ENCODE measurements at regions not wholly inside any gene's neighbourhood (a gene's known extent, or its start where the extent isn't known, plus 50 kb on each side); places are given as distances from the start of the nearest gene placed in this dataset.

GRCh38 chr4:46196086-46196485 is 72.2 kb upstream of the GABRG1 start:
- H3K36me3 ChIP-seq (ENCODE audit: control insufficient read depth, insufficient read depth, low read length): no peaks in the 10 kb centered on the region
- H3K9ac ChIP-seq (ENCODE audit: low read length): no peak overlapping the region
- H3K18ac ChIP-seq (ENCODE audit: low read length): no peak overlapping the region
- H3K79me2 ChIP-seq (ENCODE audit: control insufficient read depth, insufficient read depth, low read length): no peaks in the 10 kb centered on the region
- peak; percentile 35 for DNase-seq
- no peak overlapping the region for H3K4me2 ChIP-seq (ENCODE audit: low read length)
- H3K56ac ChIP-seq (ENCODE audit: low read length): no peak overlapping the region
- H4K8ac ChIP-seq (ENCODE audit: low read depth, low read length): no peak overlapping the region
- H2BK5ac ChIP-seq (ENCODE audit: low read length): no peak overlapping the region
- WGBS (ENCODE audit: extremely low coverage, insufficient coverage, low lambda C conversion rate): no CpG with 5 or more reads among the region's 1 CpG
- no peak overlapping the region for H3K4me3 ChIP-seq (ENCODE audit: low read length)
- no peak overlapping the region for H3K4ac ChIP-seq (ENCODE audit: low read depth, low read length)
- H2AK5ac ChIP-seq (ENCODE audit: low read length): no peak overlapping the region
- no peak overlapping the region for H3K23ac ChIP-seq (ENCODE audit: low read length)
- no peak overlapping the region for H4K5ac ChIP-seq (ENCODE audit: low read length)
- H3K27ac ChIP-seq (ENCODE audit: low read depth, low read length): no peak overlapping the region
- no peak overlapping the region for H2BK15ac ChIP-seq (replicated peaks; ENCODE audit: low read depth)
- H3K79me1 ChIP-seq (ENCODE audit: low read length): no peaks in the 10 kb centered on the region
- no peak overlapping the region for H2BK120ac ChIP-seq (ENCODE audit: low read depth, low read length)
- H3K27me3 ChIP-seq (ENCODE audit: insufficient read depth, low read length, poor library complexity): no peaks in the 10 kb centered on the region
- no peaks in the 10 kb centered on the region for H3K4me1 ChIP-seq (ENCODE audit: control insufficient read depth, low read depth, low read length)

- Histone ChIP-seq H2AK5ac (ENCODE audit: low read length) (no peak overlapping the region), H4K8ac (ENCODE audit: low read depth, low read length) (no peak overlapping the region), H4K5ac (ENCODE audit: low read length) (no peak overlapping the region), H3K27ac (ENCODE audit: low read depth, low read length) (no peak overlapping the region), H3K79me2 (ENCODE audit: control insufficient read depth, insufficient read depth, low read length) (no peaks in the 10 kb centered on the region), H2BK5ac (ENCODE audit: low read length) (no peak overlapping the region), H3K27me3 (ENCODE audit: insufficient read depth, low read length, poor library complexity) (no peaks in the 10 kb centered on the region), H3K4me1 (ENCODE audit: control insufficient read depth, low read depth, low read length) (no peaks in the 10 kb centered on the region), H3K9ac (ENCODE audit: low read length) (no peak overlapping the region), H3K4me3 (ENCODE audit: low read length) (no peak overlapping the region), H3K56ac (ENCODE audit: low read length) (no peak overlapping the region), H3K4me2 (ENCODE audit: low read length) (no peak overlapping the region), H3K18ac (ENCODE audit: low read length) (no peak overlapping the region), H3K23ac (ENCODE audit: low read length) (no peak overlapping the region), H2BK15ac (replicated peaks; ENCODE audit: low read depth) (no peak overlapping the region), H3K79me1 (ENCODE audit: low read length) (no peaks in the 10 kb centered on the region), H3K36me3 (ENCODE audit: control insufficient read depth, insufficient read depth, low read length) (no peaks in the 10 kb centered on the region), H2BK120ac (ENCODE audit: low read depth, low read length) (no peak overlapping the region), H3K4ac (ENCODE audit: low read depth, low read length) (no peak overlapping the region)
- no peak for DNase-seq
- no CpG with 5 or more reads among the region's 3 CpGs for WGBS (ENCODE audit: extremely low coverage, insufficient coverage, low lambda C conversion rate)
These were observed 61.9 kb upstream of the GABRG1 start for GRCh38 chr4:46185766-46186165.

GRCh38 chr4:46179356-46179755 is 55.5 kb upstream of the GABRG1 start:
- Histone ChIP-seq H3K9ac (ENCODE audit: low read length) (no peak overlapping the region), H3K56ac (ENCODE audit: low read length) (no peak overlapping the region), H3K23ac (ENCODE audit: low read length) (no peak overlapping the region), H3K79me2 (ENCODE audit: control insufficient read depth, insufficient read depth, low read length) (no peaks in the 10 kb centered on the region), H2BK120ac (ENCODE audit: low read depth, low read length) (no peak overlapping the region), H3K27me3 (ENCODE audit: insufficient read depth, low read length, poor library complexity) (no peaks in the 10 kb centered on the region), H3K4me1 (ENCODE audit: control insufficient read depth, low read depth, low read length) (no peaks in the 10 kb centered on the region), H3K4ac (ENCODE audit: low read depth, low read length) (no peak overlapping the region), H4K5ac (ENCODE audit: low read length) (no peak overlapping the region), H3K4me2 (ENCODE audit: low read length) (no peak overlapping the region), H3K27ac (ENCODE audit: low read depth, low read length) (no peak overlapping the region), H3K18ac (ENCODE audit: low read length) (no peak overlapping the region), H3K4me3 (ENCODE audit: low read length) (no peak overlapping the region), H2AK5ac (ENCODE audit: low read length) (no peak overlapping the region), H3K36me3 (ENCODE audit: control insufficient read depth, insufficient read depth, low read length) (no peaks in the 10 kb centered on the region), H2BK15ac (replicated peaks; ENCODE audit: low read depth) (no peak overlapping the region), H2BK5ac (ENCODE audit: low read length) (no peak overlapping the region), H4K8ac (ENCODE audit: low read depth, low read length) (no peak overlapping the region), H3K79me1 (ENCODE audit: low read length) (no peaks in the 10 kb centered on the region)
- DNase-seq: peak; percentile 6

Data from mesendoderm (in vitro differentiated cells).